Gastrocnemius medialis (tissue), 4 donors: ENCODE measurements at regions not wholly inside any gene's neighbourhood (a gene's known extent, or its start where the extent isn't known, plus 50 kb on each side); places are given as distances from the start of the nearest gene placed in this dataset.

Experiments
- ATAC-seq, 2 donors: fragments of 150-250 bp; one replicate each; pipeline ENCODE4 v1.9.1; 2016
- DNase-seq, 2 donors: peaks; one replicate each; pipeline ENCODE4 v3.0.0-alpha.2; 2019
- H3K27ac ChIP-seq, 4 donors: fragments of 200-600 bp; sonication (generic); 1 replicate in 1 of 4; 2 replicates in 3 of 4; pipeline ENCODE4 v1.5.1; 2016 to 2018; ENCODE audit warnings: mild to moderate bottlenecking in 2 of 4, moderate library complexity in 1 of 4
- H3K27me3 ChIP-seq, 3 donors: fragments of 200-600 bp; sonication (generic) in 2 of 3; 1 replicate in 1 of 3; 2 replicates in 2 of 3; pipeline versions ENCODE4 v1.5.1 to v1.6.0; 2016 to 2019; ENCODE audit warnings: mild to moderate bottlenecking in 1 of 3, moderate library complexity in 1 of 3
- H3K36me3 ChIP-seq, 2 donors: fragments of 200-600 bp; sonication (generic) in 1 of 2; one replicate each; pipeline ENCODE4 v1.5.1; 2017 to 2018
- H3K4me1 ChIP-seq, 2 donors: fragments of 200-600 bp; sonication (generic) in 1 of 2; one replicate each; pipeline ENCODE4 v1.5.1; 2016 to 2017; ENCODE audit warnings: mild to moderate bottlenecking in 2 of 2
- H3K4me3 ChIP-seq, 4 donors: fragments of 200-600 bp; sonication (generic) in 3 of 4; 1 replicate in 1 of 4; 2 replicates in 3 of 4; pipeline ENCODE4 v1.5.1; 2016 to 2019; ENCODE audit warnings: mild to moderate bottlenecking in 2 of 4
- H3K9me3 ChIP-seq, 3 donors: fragments of 200-600 bp; sonication (generic) in 2 of 3; 1 replicate in 1 of 3; 2 replicates in 2 of 3; pipeline ENCODE4 v1.5.1; 2016 to 2019
- POLR2A ChIP-seq, 2 donors: fragments of 450-650 bp; IDR thresholded peaks; one replicate each; pipeline ENCODE4 v1.6.1; 2017; ENCODE audit warnings: antibody characterized with exemption in 2 of 2, mild to moderate bottlenecking in 2 of 2, moderate library complexity in 2 of 2
- in situ Hi-C, 4 donors: fragments of 200-750 bp; cut with MboI; loops; one replicate each; pipeline versions ENCODE4 v1.15.0 to v1.8.0; 2017; ENCODE audit warnings: low sequenced_read_pairs in 4 of 4
- intact Hi-C: fragments of 100-400 bp; cut with DNase I; formaldehyde crosslinking; loops from one replicate; pipeline ENCODE4 v1.15.1; 2023; ENCODE audit warnings: low total_unique reads
- TF ChIP-seq, protein P1 (sequence below), 5 experiments: fragments of 450-650 bp in 3 of 5; fragments of 200-600 bp in 2 of 5; sonication (generic) in 2 of 5; IDR thresholded peaks in 4 of 5; conservative IDR thresholded peaks in 1 of 5; 1 replicate in 4 of 5; 2 replicates in 1 of 5; pipeline ENCODE4 v1.5.1; 2016 to 2019; ENCODE audit warnings: antibody characterized with exemption in 5 of 5, mild to moderate bottlenecking in 3 of 5, moderate library complexity in 3 of 5

DNA sequence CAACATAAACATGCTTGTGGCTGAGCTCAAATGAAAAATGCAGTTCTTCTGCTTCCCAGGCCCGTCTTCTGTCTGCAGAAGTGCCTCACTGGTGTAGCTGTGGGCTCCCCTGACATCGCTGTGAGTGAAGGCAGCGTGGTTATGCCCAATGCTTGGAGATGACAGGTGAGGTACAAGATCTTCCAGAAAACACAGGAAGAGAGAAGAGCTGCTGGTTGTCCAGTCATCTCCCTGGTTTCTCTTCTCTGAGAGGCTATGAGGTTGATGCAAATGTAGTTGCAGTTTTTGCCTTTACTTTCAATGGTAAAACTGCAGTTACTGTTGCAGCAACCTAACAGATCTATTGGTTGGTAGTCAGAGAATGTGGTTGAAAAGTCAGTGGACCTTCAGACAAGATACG lies 223.6 kb downstream of the GATA3 start:
- ATAC-seq = no peak
- H3K27ac ChIP-seq = no peak overlapping the region
- no peaks in the 10 kb centered on the region for H3K4me1 ChIP-seq
- no peaks in the 10 kb centered on the region for H3K36me3 ChIP-seq
- no peaks in the 10 kb centered on the region for H3K9me3 ChIP-seq
- no peak for DNase-seq
- no peak for TF ChIP-seq POLR2A (IDR thresholded peaks at IDR 0.05)
- TF ChIP-seq, protein P1, sequence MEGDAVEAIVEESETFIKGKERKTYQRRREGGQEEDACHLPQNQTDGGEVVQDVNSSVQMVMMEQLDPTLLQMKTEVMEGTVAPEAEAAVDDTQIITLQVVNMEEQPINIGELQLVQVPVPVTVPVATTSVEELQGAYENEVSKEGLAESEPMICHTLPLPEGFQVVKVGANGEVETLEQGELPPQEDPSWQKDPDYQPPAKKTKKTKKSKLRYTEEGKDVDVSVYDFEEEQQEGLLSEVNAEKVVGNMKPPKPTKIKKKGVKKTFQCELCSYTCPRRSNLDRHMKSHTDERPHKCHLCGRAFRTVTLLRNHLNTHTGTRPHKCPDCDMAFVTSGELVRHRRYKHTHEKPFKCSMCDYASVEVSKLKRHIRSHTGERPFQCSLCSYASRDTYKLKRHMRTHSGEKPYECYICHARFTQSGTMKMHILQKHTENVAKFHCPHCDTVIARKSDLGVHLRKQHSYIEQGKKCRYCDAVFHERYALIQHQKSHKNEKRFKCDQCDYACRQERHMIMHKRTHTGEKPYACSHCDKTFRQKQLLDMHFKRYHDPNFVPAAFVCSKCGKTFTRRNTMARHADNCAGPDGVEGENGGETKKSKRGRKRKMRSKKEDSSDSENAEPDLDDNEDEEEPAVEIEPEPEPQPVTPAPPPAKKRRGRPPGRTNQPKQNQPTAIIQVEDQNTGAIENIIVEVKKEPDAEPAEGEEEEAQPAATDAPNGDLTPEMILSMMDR (IDR thresholded peaks at IDR 0.05 in 4 of 5, conservative IDR thresholded peaks at IDR 0.05 in 1 of 5) = no peak
- no peaks in the 10 kb centered on the region for H3K27me3 ChIP-seq
- intact Hi-C loops (no loop called here), in situ Hi-C loops (no loop called here)
- H3K4me3 ChIP-seq = no peak overlapping the region

DNA sequence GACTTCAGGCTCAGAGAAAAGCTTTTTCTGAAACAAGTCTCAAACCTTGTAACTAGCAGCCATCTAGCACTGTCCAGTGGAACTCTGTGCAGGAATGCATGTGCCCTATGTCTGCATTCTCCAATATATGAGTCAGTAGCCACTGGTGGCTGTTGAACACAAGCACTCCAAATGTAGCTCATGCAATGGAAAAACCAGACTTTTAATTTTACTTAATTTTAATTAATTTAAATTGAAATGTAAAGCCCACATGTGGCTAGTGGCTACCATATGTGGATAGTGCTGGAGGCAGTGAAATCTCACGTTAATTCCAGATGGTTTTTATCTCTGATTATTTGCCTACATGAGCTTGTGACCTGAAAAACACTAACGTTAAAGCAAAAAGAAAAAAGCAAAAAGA lies 225.1 kb downstream of the GATA3 start:
- intact Hi-C loops = no loop called here

DNA sequence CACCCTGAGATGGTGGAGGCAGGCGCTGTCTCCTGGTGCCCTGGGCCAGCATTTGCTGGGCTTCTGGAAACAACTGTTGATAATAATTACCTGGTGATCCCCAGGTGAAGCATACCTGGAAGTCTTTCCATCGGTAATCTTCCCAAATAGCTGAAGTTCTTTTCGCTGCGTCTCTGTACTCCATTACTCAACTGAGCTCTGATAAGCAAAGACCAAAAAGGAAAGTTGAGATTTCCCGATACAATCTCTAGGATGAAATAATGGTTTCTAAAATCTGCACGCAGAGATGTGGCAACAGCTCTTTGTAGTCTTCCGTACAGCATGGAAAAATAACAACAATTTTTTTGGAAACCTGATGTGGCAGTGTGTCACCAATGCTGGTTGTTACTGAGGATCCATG lies 226.5 kb downstream of the GATA3 start:
- ATAC-seq (no peak), DNase-seq (no peak)
- Histone ChIP-seq H3K27ac (no peak overlapping the region), H3K4me3 (no peak overlapping the region), H3K27me3 (no peaks in the 10 kb centered on the region), H3K4me1 (no peaks in the 10 kb centered on the region), H3K9me3 (no peaks in the 10 kb centered on the region), H3K36me3 (no peaks in the 10 kb centered on the region)
- no peak for TF ChIP-seq POLR2A (IDR thresholded peaks at IDR 0.05)
- TF ChIP-seq, protein P1 (IDR thresholded peaks at IDR 0.05 in 4 of 5, conservative IDR thresholded peaks at IDR 0.05 in 1 of 5) = no peak
- in situ Hi-C loops = no loop called here
- intact Hi-C loops = no loop called here

More for the DNA sequence above, 225.1 kb downstream of the GATA3 start:
- H3K4me3 ChIP-seq = no peak overlapping the region
- DNase-seq (no peak), ATAC-seq (no peak)
- no peaks in the 10 kb centered on the region for H3K9me3 ChIP-seq
- no peaks in the 10 kb centered on the region for H3K36me3 ChIP-seq
- no peaks in the 10 kb centered on the region for H3K4me1 ChIP-seq
- in situ Hi-C loops = no loop called here
- H3K27ac ChIP-seq = no peak overlapping the region
- TF ChIP-seq, protein P1 (IDR thresholded peaks at IDR 0.05 in 4 of 5, conservative IDR thresholded peaks at IDR 0.05 in 1 of 5) = no peak
- no peak for TF ChIP-seq POLR2A (IDR thresholded peaks at IDR 0.05)
- H3K27me3 ChIP-seq = no peaks in the 10 kb centered on the region

DNA sequence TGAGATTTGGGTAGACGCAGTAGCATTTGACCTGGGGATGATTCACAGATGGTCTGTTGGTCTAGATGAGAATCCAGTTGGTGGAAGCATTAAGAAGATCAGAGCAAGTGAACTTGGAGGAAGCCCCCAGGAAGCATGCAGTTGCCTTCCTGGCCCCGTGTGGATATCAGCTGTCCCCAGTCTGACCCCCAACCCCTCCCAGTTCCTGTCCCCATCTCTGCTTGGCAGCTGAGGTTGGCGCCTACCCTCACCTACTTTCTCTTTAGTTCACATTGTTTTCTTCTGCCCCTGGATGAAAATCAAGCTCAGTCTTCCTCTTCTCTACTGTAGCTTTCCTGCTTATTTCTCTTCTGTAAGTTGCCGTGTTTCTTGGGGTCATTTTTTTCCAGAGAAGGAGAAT lies 227.9 kb downstream of the GATA3 start:
- no peak for ATAC-seq

More for the DNA sequence above, 227.9 kb downstream of the GATA3 start:
- Histone ChIP-seq H3K4me3 (no peak overlapping the region), H3K27me3 (no peaks in the 10 kb centered on the region), H3K36me3 (no peaks in the 10 kb centered on the region), H3K4me1 (no peaks in the 10 kb centered on the region), H3K27ac (no peak overlapping the region), H3K9me3 (no peaks in the 10 kb centered on the region)
- no peak for DNase-seq
- intact Hi-C loops (no loop called here), in situ Hi-C loops (no loop called here)
- no peak for TF ChIP-seq POLR2A (IDR thresholded peaks at IDR 0.05)
- TF ChIP-seq, protein P1 (IDR thresholded peaks at IDR 0.05 in 4 of 5, conservative IDR thresholded peaks at IDR 0.05 in 1 of 5) = no peak
